B cell (primary cell): ENCODE measurements at regions not wholly inside any gene's neighbourhood (a gene's known extent, or its start where the extent isn't known, plus 50 kb on each side); places are given as distances from the start of the nearest gene placed in this dataset.

Experiments
- ATAC-seq: fragments of 200-7000 bp; cut with Tn5 transposase; one replicate; pipeline ENCODE4 v1.10.0; 2021; ENCODE audit warnings: low read depth, mild to moderate bottlenecking, moderate number of reproducible peaks, moderate library complexity
- CTCF ChIA-PET: fragments of 350-600 bp; sonication (Branson Sonifier 250); formaldehyde crosslinking; loops from one replicate; lab custom pipeline; 2021; ENCODE audit warnings: antibody characterized with exemption, inconsistent platforms; lab: Charles Lee
- POLR2A ChIA-PET: fragments of 350-600 bp; sonication (Branson Sonifier 250); formaldehyde crosslinking; loops from one replicate; lab custom pipeline; 2021; ENCODE audit warnings: antibody characterized with exemption; lab: Charles Lee
- DNase-seq: peaks from one replicate; pipeline ENCODE4 v3.0.0; 2013
- H2AFZ ChIP-seq: 2 replicates; pipeline ENCODE4 v1.6.1; 2012; ENCODE audit warnings: mild to moderate bottlenecking, low read depth, low read length; ENCODE audit not compliant: insufficient read depth, poor library complexity, severe bottlenecking
- H3K27ac ChIP-seq, 2 donors: 1 replicate in 1 of 2; 2 replicates in 1 of 2; pipeline ENCODE4 v1.5.1; 2012 to 2013; ENCODE audit warnings: low read length in 2 of 2, mild to moderate bottlenecking in 2 of 2, moderate library complexity in 1 of 2
- H3K27me3 ChIP-seq, 4 experiments: fragments of 200-600 bp in 1 of 4; sonication (generic) in 1 of 4; replicated peaks in 1 of 4; 1 replicate in 2 of 4; 2 replicates in 2 of 4; pipeline versions ENCODE4 v1.6.1 to v1.7.0; 2013 to 2016; ENCODE audit warnings: low read length in 3 of 4, mild to moderate bottlenecking in 2 of 4, mixed read lengths in 1 of 4, moderate library complexity in 1 of 4; ENCODE audit not compliant: insufficient read depth in 4 of 4, control insufficient read depth in 3 of 4; ENCODE audit errors: control extremely low read depth in 1 of 4
- H3K36me3 ChIP-seq, 2 experiments: replicated peaks in 1 of 2; 1 replicate in 1 of 2; 2 replicates in 1 of 2; pipeline versions ENCODE4 v1.6.1 to v1.7.1; 2013; ENCODE audit warnings: low read length in 1 of 2; ENCODE audit not compliant: insufficient read depth in 2 of 2, control insufficient read depth in 1 of 2; ENCODE audit errors: control extremely low read depth in 1 of 2, extremely low read depth in 1 of 2
- H3K4me1 ChIP-seq, 2 donors: fragments of 200-600 bp in 1 of 2; sonication (generic) in 1 of 2; 1 replicate in 1 of 2; 2 replicates in 1 of 2; pipeline versions ENCODE4 v1.5.1 to v1.6.1; 2013 to 2017; ENCODE audit warnings: low read length in 2 of 2; ENCODE audit not compliant: control insufficient read depth in 2 of 2, insufficient read depth in 2 of 2
- H3K4me2 ChIP-seq: replicated peaks from 2 replicates; pipeline ENCODE3; 2012; ENCODE audit warnings: mild to moderate bottlenecking, low read depth, low read length; ENCODE audit not compliant: poor library complexity, severe bottlenecking
- H3K4me3 ChIP-seq, 5 experiments: fragments of 200-600 bp in 1 of 5; sonication (generic) in 1 of 5; 1 replicate in 3 of 5; 2 replicates in 2 of 5; pipeline versions ENCODE4 v1.5.1 to v1.7.0; 2011 to 2016; ENCODE audit warnings: low read length in 4 of 5, mild to moderate bottlenecking in 4 of 5, low read depth in 2 of 5, control low read depth in 1 of 5, moderate library complexity in 1 of 5; ENCODE audit not compliant: insufficient read depth in 1 of 5; ENCODE audit errors: control extremely low read depth in 1 of 5, extremely low read depth in 1 of 5
- H3K79me2 ChIP-seq: fragments of 200-600 bp; sonication (generic); one replicate; pipeline ENCODE4 v1.6.0; 2016; ENCODE audit warnings: low read length; ENCODE audit not compliant: control insufficient read depth, insufficient read depth
- H3K9ac ChIP-seq: fragments of 200-600 bp; sonication (generic); 2 replicates; pipeline ENCODE4 v1.6.1; 2017; ENCODE audit warnings: mild to moderate bottlenecking, low read length, moderate library complexity
- H3K9me3 ChIP-seq, 3 donors: one replicate each; pipeline versions ENCODE4 v1.6.1 to v1.7.1; 2013; ENCODE audit warnings: low read length in 2 of 3; ENCODE audit not compliant: control insufficient read depth in 2 of 3, insufficient read depth in 1 of 3; ENCODE audit errors: control extremely low read depth in 1 of 3
- H4K20me1 ChIP-seq: 2 replicates; pipeline ENCODE4 v1.6.0; 2012; ENCODE audit warnings: mild to moderate bottlenecking, low read length; ENCODE audit not compliant: insufficient read depth, control insufficient read depth, poor library complexity, severe bottlenecking
- H3K27ac Mint-ChIP-seq: one replicate; pipeline ENCODE4 v1.8.0; 2021; ENCODE audit warnings: mixed read lengths
- H3K27me3 Mint-ChIP-seq: one replicate; pipeline ENCODE4 v1.8.0; 2021; ENCODE audit warnings: mixed read lengths
- H3K4me1 Mint-ChIP-seq: one replicate; pipeline ENCODE4 v1.8.0; 2021; ENCODE audit warnings: mixed read lengths
- H3K4me3 Mint-ChIP-seq: one replicate; pipeline ENCODE4 v1.8.0; 2021; ENCODE audit warnings: mixed read lengths
- H3K9me3 Mint-ChIP-seq: one replicate; pipeline ENCODE4 v1.8.0; 2022; ENCODE audit warnings: mixed read lengths; ENCODE audit not compliant: insufficient read depth
- EZH2 ChIP-seq: IDR thresholded peaks from 2 replicates; pipeline ENCODE4 v1.6.1; 2012; ENCODE audit warnings: borderline replicate concordance, low read depth, mild to moderate bottlenecking, moderate library complexity, low read length; ENCODE audit not compliant: insufficient read depth, poor library complexity, severe bottlenecking
- WGBS: methylation state at CpG from one replicate; pipeline ENCODE4 v1.1.5; 2013; ENCODE audit warnings: missing lambda C conversion rate; ENCODE audit not compliant: insufficient coverage; 5-methylcytosine and 5-hydroxymethylcytosine counted together
- intact Hi-C: fragments of 100-400 bp; cut with micrococcal nuclease; formaldehyde crosslinking; loops from one replicate; pipeline ENCODE4 v1.10.0; 2022
- TF ChIP-seq, protein P1 (sequence below): fragments of 200-600 bp; IDR thresholded peaks from one replicate; pipeline ENCODE4 v1.8.0; 2022; ENCODE audit warnings: antibody characterized with exemption, mild to moderate bottlenecking

GRCh38 chr9:96026655-96027213 lies 151.2 kb downstream of the ERCC6L2 start:
- peaks cover 0 to 54% (median 28%) of the 10 kb centered on the region in 4 experiments for H3K27me3 ChIP-seq
- H3K4me2 ChIP-seq = no peak overlapping the region
- 90% methylated on average over 5 of the region's 5 CpGs for WGBS
- Mint-ChIP-seq H3K27me3 (peaks cover 72% of the 10 kb centered on the region), H3K4me3 (no peak overlapping the region), H3K4me1 (peaks cover 14% of the 10 kb centered on the region), H3K9me3 (no peaks in the 10 kb centered on the region), H3K27ac (no peak overlapping the region)
- DNase-seq (no peak), ATAC-seq (no peak)
- intact Hi-C loops = no loop called here
- POLR2A ChIA-PET = no interaction called here
- no peaks in the 10 kb centered on the region for H3K79me2 ChIP-seq
- no peaks in the 10 kb centered on the region for H3K36me3 ChIP-seq
- H3K4me1 ChIP-seq = peaks cover 11 to 18% of the 10 kb centered on the region in 2 donors
- H3K4me3 ChIP-seq = no peak overlapping the region
- H3K27ac ChIP-seq = no peak overlapping the region
- H2AFZ ChIP-seq = no peak overlapping the region
- H3K9ac ChIP-seq = no peak overlapping the region
- CTCF ChIA-PET = no interaction called here
- peaks cover 0 to 9% (median 0%) of the 10 kb centered on the region in 3 donors for H3K9me3 ChIP-seq
- H4K20me1 ChIP-seq = no peaks in the 10 kb centered on the region
- TF ChIP-seq EZH2 = no peak
- TF ChIP-seq, protein P1, sequence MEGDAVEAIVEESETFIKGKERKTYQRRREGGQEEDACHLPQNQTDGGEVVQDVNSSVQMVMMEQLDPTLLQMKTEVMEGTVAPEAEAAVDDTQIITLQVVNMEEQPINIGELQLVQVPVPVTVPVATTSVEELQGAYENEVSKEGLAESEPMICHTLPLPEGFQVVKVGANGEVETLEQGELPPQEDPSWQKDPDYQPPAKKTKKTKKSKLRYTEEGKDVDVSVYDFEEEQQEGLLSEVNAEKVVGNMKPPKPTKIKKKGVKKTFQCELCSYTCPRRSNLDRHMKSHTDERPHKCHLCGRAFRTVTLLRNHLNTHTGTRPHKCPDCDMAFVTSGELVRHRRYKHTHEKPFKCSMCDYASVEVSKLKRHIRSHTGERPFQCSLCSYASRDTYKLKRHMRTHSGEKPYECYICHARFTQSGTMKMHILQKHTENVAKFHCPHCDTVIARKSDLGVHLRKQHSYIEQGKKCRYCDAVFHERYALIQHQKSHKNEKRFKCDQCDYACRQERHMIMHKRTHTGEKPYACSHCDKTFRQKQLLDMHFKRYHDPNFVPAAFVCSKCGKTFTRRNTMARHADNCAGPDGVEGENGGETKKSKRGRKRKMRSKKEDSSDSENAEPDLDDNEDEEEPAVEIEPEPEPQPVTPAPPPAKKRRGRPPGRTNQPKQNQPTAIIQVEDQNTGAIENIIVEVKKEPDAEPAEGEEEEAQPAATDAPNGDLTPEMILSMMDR = no peak

DNA sequence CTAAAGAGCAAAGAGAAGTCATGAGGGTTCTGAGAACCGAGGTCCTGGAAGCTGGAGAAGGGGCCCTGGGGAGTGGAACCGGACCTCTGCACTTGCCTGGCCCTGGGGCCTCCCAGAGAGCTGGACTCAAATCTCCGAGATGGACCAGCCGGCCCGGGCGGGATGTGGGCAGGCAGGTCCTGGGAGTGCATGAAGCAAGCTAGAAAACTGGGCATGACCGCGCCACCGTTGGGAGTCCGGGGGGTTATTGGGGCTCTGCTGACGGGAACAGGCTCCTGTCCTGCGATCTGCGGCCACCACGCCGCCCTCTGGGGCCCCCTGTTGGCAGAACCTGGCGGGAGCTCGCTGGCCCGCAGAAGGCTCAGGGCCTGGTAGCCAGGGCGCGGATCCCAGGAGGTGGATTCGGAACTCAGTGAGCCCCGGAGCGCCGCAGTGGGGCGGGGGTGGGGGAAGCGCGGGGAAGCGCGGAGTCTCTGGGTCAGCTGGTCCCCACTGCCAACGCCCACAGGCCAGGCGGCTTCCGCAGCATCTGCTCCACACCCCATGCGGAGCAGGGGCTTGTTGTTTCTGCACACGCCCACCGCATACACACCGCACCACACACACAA lies 150.6 kb downstream of the ERCC6L2 start:
- Mint-ChIP-seq H3K9me3 (no peaks in the 10 kb centered on the region), H3K4me1 (peaks cover 15% of the 10 kb centered on the region), H3K27me3 (peaks cover 69% of the 10 kb centered on the region), H3K4me3 (no peak overlapping the region), H3K27ac (no peak overlapping the region)
- ChIA-PET CTCF (no interaction called here), POLR2A (no interaction called here)
- H3K27ac ChIP-seq = no peak overlapping the region
- H3K9me3 ChIP-seq = peaks cover 0 to 9% (median 0%) of the 10 kb centered on the region in 3 donors
- H3K4me3 ChIP-seq = no peak overlapping the region
- TF ChIP-seq, protein P1 = no peak
- H3K27me3 ChIP-seq = peaks cover 0 to 57% (median 29%) of the 10 kb centered on the region in 4 experiments
- no peaks in the 10 kb centered on the region for H3K79me2 ChIP-seq
- WGBS = 55% methylated on average over 34 of the region's 36 CpGs
- H3K4me1 ChIP-seq = peaks cover 14 to 21% of the 10 kb centered on the region in 2 donors
- no peak for ATAC-seq
- no peak overlapping the region for H3K4me2 ChIP-seq
- no peak for DNase-seq
- intact Hi-C loops = no loop called here
- no peaks in the 10 kb centered on the region for H3K36me3 ChIP-seq
- H3K9ac ChIP-seq = no peak overlapping the region
- H2AFZ ChIP-seq = no peak overlapping the region
- no peaks in the 10 kb centered on the region for H4K20me1 ChIP-seq
